H9 (cell line): ENCODE measurements at regions not wholly inside any gene's neighbourhood (a gene's known extent, or its start where the extent isn't known, plus 50 kb on each side); places are given as distances from the start of the nearest gene placed in this dataset.

ENCODE experiments used
- DNase-seq: peaks from one replicate; pipeline ENCODE4 v3.0.0-alpha.2; 2017
- H2AFZ ChIP-seq: one replicate; pipeline ENCODE4 v1.6.1; 2013; ENCODE audit warnings: mild to moderate bottlenecking, low read length, control low read depth, moderate library complexity
- H2AK5ac ChIP-seq: 2 replicates; pipeline ENCODE4 v1.6.1; 2013; ENCODE audit warnings: low read length, control low read depth, mixed read lengths; ENCODE audit not compliant: insufficient read length
- H2BK120ac ChIP-seq: one replicate; pipeline ENCODE4 v1.6.1; 2013; ENCODE audit warnings: low read depth, mild to moderate bottlenecking, low read length, control low read depth, inconsistent platforms; ENCODE audit not compliant: poor library complexity, severe bottlenecking
- H2BK12ac ChIP-seq: 2 replicates; pipeline ENCODE4 v1.6.1; 2013; ENCODE audit warnings: low read length, control low read depth, mixed read lengths, low read depth; ENCODE audit not compliant: insufficient read length
- H2BK15ac ChIP-seq: 2 replicates; pipeline ENCODE4 v1.6.1; 2013; ENCODE audit warnings: low read depth, low read length, control low read depth
- H2BK20ac ChIP-seq: one replicate; pipeline ENCODE4 v1.6.1; 2013; ENCODE audit warnings: low read depth, mild to moderate bottlenecking, low read length, control low read depth, inconsistent platforms; ENCODE audit not compliant: poor library complexity, severe bottlenecking
- H2BK5ac ChIP-seq: 2 replicates; pipeline ENCODE4 v1.6.1; 2013; ENCODE audit warnings: low read length, control low read depth, mixed read lengths; ENCODE audit not compliant: insufficient read length
- H3K14ac ChIP-seq: 2 replicates; pipeline ENCODE4 v1.6.1; 2013; ENCODE audit warnings: low read length, control low read depth; ENCODE audit not compliant: insufficient read depth
- H3K18ac ChIP-seq: 2 replicates; pipeline ENCODE4 v1.6.1; 2013; ENCODE audit warnings: low read depth, mild to moderate bottlenecking, mixed read lengths, low read length, control low read depth; ENCODE audit not compliant: insufficient read length
- H3K23ac ChIP-seq: 2 replicates; pipeline ENCODE4 v1.6.1; 2013; ENCODE audit warnings: low read length, control low read depth, mixed read lengths, low read depth; ENCODE audit not compliant: insufficient read length
- H3K23me2 ChIP-seq: 2 replicates; pipeline ENCODE4 v1.6.1; 2013; ENCODE audit warnings: low read depth, mild to moderate bottlenecking, mixed read lengths, low read length, control low read depth; ENCODE audit not compliant: insufficient read length, poor library complexity, severe bottlenecking
- H3K27ac ChIP-seq: 2 replicates; pipeline ENCODE4 v1.5.1; 2013; ENCODE audit warnings: low read length, control low read depth, mixed read lengths, low read depth; ENCODE audit not compliant: insufficient read length
- H3K27me3 ChIP-seq: 2 replicates; pipeline ENCODE4 v1.6.1; 2013; ENCODE audit warnings: low read length, control low read depth, inconsistent platforms; ENCODE audit not compliant: insufficient read depth
- H3K4ac ChIP-seq: 2 replicates; pipeline ENCODE4 v1.6.1; 2013; ENCODE audit warnings: low read depth, mild to moderate bottlenecking, control low read depth, inconsistent platforms, low read length, moderate library complexity
- H3K4me1 ChIP-seq: 2 replicates; pipeline ENCODE4 v1.6.1; 2013; ENCODE audit warnings: low read length, control low read depth, inconsistent platforms; ENCODE audit not compliant: insufficient read depth
- H3K4me2 ChIP-seq: 2 replicates; pipeline ENCODE4 v1.6.1; 2013; ENCODE audit warnings: low read length, control low read depth, mixed read lengths; ENCODE audit not compliant: insufficient read length, insufficient read depth
- H3K56ac ChIP-seq: 2 replicates; pipeline ENCODE4 v1.6.1; 2013; ENCODE audit warnings: low read depth, mild to moderate bottlenecking, mixed read lengths, low read length, control low read depth; ENCODE audit not compliant: insufficient read length
- H3K79me1 ChIP-seq: 2 replicates; pipeline ENCODE4 v1.6.1; 2013; ENCODE audit warnings: low read depth, mild to moderate bottlenecking, moderate library complexity, low read length, control low read depth, inconsistent platforms; ENCODE audit not compliant: insufficient read depth, poor library complexity, severe bottlenecking
- H3K79me2 ChIP-seq: 2 replicates; pipeline ENCODE4 v1.6.1; 2013; ENCODE audit warnings: low read length, control low read depth, inconsistent platforms; ENCODE audit not compliant: insufficient read depth
- H3K9ac ChIP-seq: 2 replicates; pipeline ENCODE4 v1.6.1; 2013; ENCODE audit warnings: low read length, control low read depth, mixed read lengths; ENCODE audit not compliant: insufficient read length; ENCODE audit errors: extremely low read depth
- H3K9me3 ChIP-seq: one replicate; pipeline ENCODE4 v1.6.1; 2013; ENCODE audit warnings: low read depth, low read length, inconsistent platforms; ENCODE audit not compliant: control insufficient read depth
- H3T11ph ChIP-seq: one replicate; pipeline ENCODE4 v1.6.1; 2013; ENCODE audit warnings: mild to moderate bottlenecking, low read length, control low read depth, inconsistent platforms
- H4K20me1 ChIP-seq: one replicate; pipeline ENCODE4 v1.6.1; 2013; ENCODE audit not compliant: control insufficient read depth, insufficient read length, insufficient read depth
- H4K5ac ChIP-seq: 2 replicates; pipeline ENCODE4 v1.6.1; 2013; ENCODE audit warnings: low read depth, mild to moderate bottlenecking, mixed read lengths, low read length, control low read depth; ENCODE audit not compliant: insufficient read length
- H4K8ac ChIP-seq: replicated peaks from 2 replicates; pipeline ENCODE4 v1.6.1; 2013; ENCODE audit warnings: low read length, control low read depth, mixed read lengths, low read depth; ENCODE audit not compliant: insufficient read length
- H4K91ac ChIP-seq: 2 replicates; pipeline ENCODE4 v1.6.1; 2013; ENCODE audit warnings: low read depth, mild to moderate bottlenecking, moderate library complexity, mixed read lengths, low read length, control low read depth; ENCODE audit not compliant: insufficient read length
- H3K27ac Mint-ChIP-seq, 3 experiments: 2 replicates in 2 of 3; 3 replicates in 1 of 3; pipeline ENCODE4 v1.8.0; 2020 to 2021; ENCODE audit warnings: mixed read lengths in 3 of 3, mild to moderate bottlenecking in 1 of 3, moderate library complexity in 1 of 3
- H3K27me3 Mint-ChIP-seq: 2 replicates; pipeline ENCODE4 v1.8.0; 2021; ENCODE audit warnings: low read depth, mild to moderate bottlenecking, moderate library complexity, mixed read lengths
- H3K36me3 Mint-ChIP-seq, 3 experiments: 2 replicates in 2 of 3; 3 replicates in 1 of 3; pipeline ENCODE4 v1.8.0; 2020 to 2021; ENCODE audit warnings: low read depth in 3 of 3, mixed read lengths in 3 of 3; ENCODE audit not compliant: insufficient read depth in 1 of 3
- H3K4me1 Mint-ChIP-seq, 2 experiments: 2 replicates each; pipeline ENCODE4 v1.8.0; 2020; ENCODE audit warnings: mixed read lengths in 2 of 2
- H3K4me3 Mint-ChIP-seq, 2 experiments: 2 replicates in 1 of 2; 3 replicates in 1 of 2; pipeline ENCODE4 v1.8.0; 2020 to 2021; ENCODE audit warnings: mild to moderate bottlenecking in 2 of 2, mixed read lengths in 2 of 2, moderate library complexity in 1 of 2
- H3K9me3 Mint-ChIP-seq, 2 experiments: 2 replicates in 1 of 2; 3 replicates in 1 of 2; pipeline ENCODE4 v1.8.0; 2020; ENCODE audit warnings: mild to moderate bottlenecking in 2 of 2, mixed read lengths in 2 of 2, moderate library complexity in 1 of 2
- WGBS: extraction: QIAGEN DNeasy Blood & Tissue Kit; methylation state at CpG from one replicate; pipeline ENCODE4 v1.1.7; 2013; ENCODE audit warnings: missing lambda C conversion rate, low lambda C conversion rate, mixed read lengths; ENCODE audit not compliant: insufficient read length; ENCODE audit errors: extremely low coverage; 5-methylcytosine and 5-hydroxymethylcytosine counted together
- TF ChIP-seq, protein P1 (sequence below): fragments of 200-600 bp; sonication (generic); conservative IDR thresholded peaks from 3 replicates; pipeline ENCODE4 v1.8.0; 2021; ENCODE audit warnings: antibody characterized with exemption, mild to moderate bottlenecking

DNA sequence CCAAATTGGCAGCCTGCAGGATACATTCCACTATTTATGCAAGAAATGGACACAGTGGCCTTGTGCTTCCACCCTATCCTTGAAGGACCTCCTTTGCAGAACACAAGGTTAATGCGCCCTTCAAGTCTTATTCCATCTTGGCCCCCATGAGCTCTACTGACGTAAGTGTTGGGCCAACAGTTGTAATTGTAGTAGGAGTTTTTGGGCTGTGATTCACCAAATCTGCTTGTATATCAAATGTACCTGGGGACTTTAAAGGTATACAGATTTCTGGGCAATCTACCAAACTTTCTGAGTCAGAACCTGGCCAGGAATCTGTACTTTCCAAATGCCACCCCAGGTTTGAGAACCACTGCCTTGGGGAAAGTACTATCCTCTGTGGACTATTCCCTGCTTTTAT is 100.9 kb upstream of the MARK1 start:
- Histone ChIP-seq H3K79me2 (no peaks in the 10 kb centered on the region), H2AFZ (no peak overlapping the region), H2BK20ac (no peak overlapping the region), H3K4me1 (peaks cover 3% of the 10 kb centered on the region; the same call in 1 of the 2 replicates), H2BK12ac (no peak overlapping the region), H3K4me2 (no peak overlapping the region), H3K79me1 (no peaks in the 10 kb centered on the region), H2BK5ac (no peak overlapping the region), H3K18ac (no peak overlapping the region), H2BK120ac (no peak overlapping the region), H3K23ac (no peak overlapping the region), H3K4ac (no peak overlapping the region), H4K91ac (no peak overlapping the region), H3K14ac (no peak overlapping the region), H3K9ac (no peak overlapping the region), H2BK15ac (no peak overlapping the region), H2AK5ac (no peak overlapping the region), H3T11ph (no peak overlapping the region), H3K56ac (no peak overlapping the region), H3K27me3 (no peaks in the 10 kb centered on the region), H4K20me1 (no peaks in the 10 kb centered on the region), H3K23me2 (no peaks in the 10 kb centered on the region), H3K27ac (no peak overlapping the region), H4K8ac (no peak overlapping the region), H4K5ac (no peak overlapping the region), H3K9me3 (no peaks in the 10 kb centered on the region)
- TF ChIP-seq, protein P1, sequence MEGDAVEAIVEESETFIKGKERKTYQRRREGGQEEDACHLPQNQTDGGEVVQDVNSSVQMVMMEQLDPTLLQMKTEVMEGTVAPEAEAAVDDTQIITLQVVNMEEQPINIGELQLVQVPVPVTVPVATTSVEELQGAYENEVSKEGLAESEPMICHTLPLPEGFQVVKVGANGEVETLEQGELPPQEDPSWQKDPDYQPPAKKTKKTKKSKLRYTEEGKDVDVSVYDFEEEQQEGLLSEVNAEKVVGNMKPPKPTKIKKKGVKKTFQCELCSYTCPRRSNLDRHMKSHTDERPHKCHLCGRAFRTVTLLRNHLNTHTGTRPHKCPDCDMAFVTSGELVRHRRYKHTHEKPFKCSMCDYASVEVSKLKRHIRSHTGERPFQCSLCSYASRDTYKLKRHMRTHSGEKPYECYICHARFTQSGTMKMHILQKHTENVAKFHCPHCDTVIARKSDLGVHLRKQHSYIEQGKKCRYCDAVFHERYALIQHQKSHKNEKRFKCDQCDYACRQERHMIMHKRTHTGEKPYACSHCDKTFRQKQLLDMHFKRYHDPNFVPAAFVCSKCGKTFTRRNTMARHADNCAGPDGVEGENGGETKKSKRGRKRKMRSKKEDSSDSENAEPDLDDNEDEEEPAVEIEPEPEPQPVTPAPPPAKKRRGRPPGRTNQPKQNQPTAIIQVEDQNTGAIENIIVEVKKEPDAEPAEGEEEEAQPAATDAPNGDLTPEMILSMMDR = no peak
- no peak overlapping the region for H3K27ac Mint-ChIP-seq
- H3K4me1 Mint-ChIP-seq = peaks cover 11 to 14% of the 10 kb centered on the region in 2 experiments
- WGBS = no CpG with 5 or more reads among the region's 2 CpGs
- no peak overlapping the region for H3K4me3 Mint-ChIP-seq
- DNase-seq = no peak
- no peaks in the 10 kb centered on the region for H3K36me3 Mint-ChIP-seq
- H3K9me3 Mint-ChIP-seq = no peaks in the 10 kb centered on the region
- no peaks in the 10 kb centered on the region for H3K27me3 Mint-ChIP-seq
